ENCODE measurements at regions not wholly inside any gene's neighbourhood (a gene's known extent, or its start where the extent isn't known, plus 50 kb on each side); places are given as distances from the start of the nearest gene placed in this dataset.

DNA sequence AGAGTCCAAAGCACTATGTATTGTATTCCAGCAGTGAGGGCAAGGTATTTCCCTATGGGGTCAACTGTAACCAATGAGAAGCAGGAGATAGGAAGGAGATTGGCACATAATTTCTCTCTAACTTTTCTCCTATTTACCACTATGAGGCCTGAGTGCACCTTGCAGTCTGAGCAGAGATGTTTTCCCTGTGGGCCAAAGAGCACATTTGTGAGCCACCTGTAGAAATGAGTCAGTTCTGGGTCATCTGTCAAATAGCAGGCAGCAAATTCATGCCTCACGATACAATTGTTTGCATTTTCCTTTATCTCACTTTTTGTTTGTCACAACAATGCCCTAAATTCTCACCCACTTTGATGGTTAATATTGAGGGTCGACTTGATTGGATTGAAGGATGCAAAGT, 547.2 kb upstream of the NCAM2 start:
- TF ChIP-seq, protein P1, sequence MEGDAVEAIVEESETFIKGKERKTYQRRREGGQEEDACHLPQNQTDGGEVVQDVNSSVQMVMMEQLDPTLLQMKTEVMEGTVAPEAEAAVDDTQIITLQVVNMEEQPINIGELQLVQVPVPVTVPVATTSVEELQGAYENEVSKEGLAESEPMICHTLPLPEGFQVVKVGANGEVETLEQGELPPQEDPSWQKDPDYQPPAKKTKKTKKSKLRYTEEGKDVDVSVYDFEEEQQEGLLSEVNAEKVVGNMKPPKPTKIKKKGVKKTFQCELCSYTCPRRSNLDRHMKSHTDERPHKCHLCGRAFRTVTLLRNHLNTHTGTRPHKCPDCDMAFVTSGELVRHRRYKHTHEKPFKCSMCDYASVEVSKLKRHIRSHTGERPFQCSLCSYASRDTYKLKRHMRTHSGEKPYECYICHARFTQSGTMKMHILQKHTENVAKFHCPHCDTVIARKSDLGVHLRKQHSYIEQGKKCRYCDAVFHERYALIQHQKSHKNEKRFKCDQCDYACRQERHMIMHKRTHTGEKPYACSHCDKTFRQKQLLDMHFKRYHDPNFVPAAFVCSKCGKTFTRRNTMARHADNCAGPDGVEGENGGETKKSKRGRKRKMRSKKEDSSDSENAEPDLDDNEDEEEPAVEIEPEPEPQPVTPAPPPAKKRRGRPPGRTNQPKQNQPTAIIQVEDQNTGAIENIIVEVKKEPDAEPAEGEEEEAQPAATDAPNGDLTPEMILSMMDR (IDR thresholded peaks at IDR 0.05) = no peak
- no peak for TF ChIP-seq POLR2A (IDR thresholded peaks at IDR 0.05)
